HEK293 (cell line): ENCODE measurements at regions not wholly inside any gene's neighbourhood (a gene's known extent, or its start where the extent isn't known, plus 50 kb on each side); places are given as distances from the start of the nearest gene placed in this dataset.

Source experiments
- ZNF140 ChIP-seq: fragments of 450-650 bp; formaldehyde crosslinking; IDR thresholded peaks from 2 replicates; pipeline ENCODE4 v1.5.1; 2016; ENCODE audit warnings: missing biosample characterization, missing genetic modification characterization
- ZNF19 ChIP-seq: fragments of 450-650 bp; formaldehyde crosslinking; IDR thresholded peaks from 2 replicates; pipeline ENCODE4; 2016; ENCODE audit warnings: missing biosample characterization, missing genetic modification characterization, low read depth
- ZNF350 ChIP-seq: fragments of 450-650 bp; formaldehyde crosslinking; IDR thresholded peaks from 2 replicates; pipeline ENCODE4 v1.5.0; 2017; ENCODE audit warnings: missing biosample characterization, mild to moderate bottlenecking, missing genetic modification characterization
- ZNF548 ChIP-seq: fragments of 450-650 bp; formaldehyde crosslinking; IDR thresholded peaks from 2 replicates; pipeline ENCODE4 v1.5.1; 2016; ENCODE audit warnings: missing biosample characterization, missing genetic modification characterization
- TF ChIP-seq, protein P1 (sequence below): fragments of 450-650 bp; formaldehyde crosslinking; IDR thresholded peaks from 2 replicates; pipeline ENCODE4 v1.5.1; 2016; ENCODE audit warnings: missing biosample characterization, missing genetic modification characterization

DNA sequence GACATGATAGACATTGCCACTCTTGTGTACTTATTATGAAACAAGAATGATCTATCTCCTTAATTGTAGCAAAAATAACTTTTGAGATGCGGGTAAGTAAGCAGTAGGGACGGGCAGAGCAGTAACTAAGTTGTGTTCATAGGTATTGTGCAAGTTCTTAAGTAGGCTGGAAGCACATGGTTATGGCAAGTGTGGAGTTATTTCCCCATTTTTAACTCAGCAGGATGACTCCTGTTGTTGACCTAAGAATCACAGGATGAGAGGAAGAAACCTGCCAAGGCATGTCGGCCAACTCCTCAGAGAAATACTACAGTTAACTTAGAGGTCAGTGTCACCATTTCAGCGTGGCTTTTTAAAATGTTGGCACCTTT is 51.1 kb upstream of the FN1 start:
- no peak for TF ChIP-seq ZNF140 (tag by site-specific recombination)
- no peak for TF ChIP-seq ZNF548 (tag by site-specific recombination)
- no peak for TF ChIP-seq ZNF19 (tag by site-specific recombination)
- TF ChIP-seq, protein P1, sequence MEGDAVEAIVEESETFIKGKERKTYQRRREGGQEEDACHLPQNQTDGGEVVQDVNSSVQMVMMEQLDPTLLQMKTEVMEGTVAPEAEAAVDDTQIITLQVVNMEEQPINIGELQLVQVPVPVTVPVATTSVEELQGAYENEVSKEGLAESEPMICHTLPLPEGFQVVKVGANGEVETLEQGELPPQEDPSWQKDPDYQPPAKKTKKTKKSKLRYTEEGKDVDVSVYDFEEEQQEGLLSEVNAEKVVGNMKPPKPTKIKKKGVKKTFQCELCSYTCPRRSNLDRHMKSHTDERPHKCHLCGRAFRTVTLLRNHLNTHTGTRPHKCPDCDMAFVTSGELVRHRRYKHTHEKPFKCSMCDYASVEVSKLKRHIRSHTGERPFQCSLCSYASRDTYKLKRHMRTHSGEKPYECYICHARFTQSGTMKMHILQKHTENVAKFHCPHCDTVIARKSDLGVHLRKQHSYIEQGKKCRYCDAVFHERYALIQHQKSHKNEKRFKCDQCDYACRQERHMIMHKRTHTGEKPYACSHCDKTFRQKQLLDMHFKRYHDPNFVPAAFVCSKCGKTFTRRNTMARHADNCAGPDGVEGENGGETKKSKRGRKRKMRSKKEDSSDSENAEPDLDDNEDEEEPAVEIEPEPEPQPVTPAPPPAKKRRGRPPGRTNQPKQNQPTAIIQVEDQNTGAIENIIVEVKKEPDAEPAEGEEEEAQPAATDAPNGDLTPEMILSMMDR = no peak
- TF ChIP-seq ZNF350 (tag by site-specific recombination) = no peak
